ENCODE measurements at regions not wholly inside any gene's neighbourhood (a gene's known extent, or its start where the extent isn't known, plus 50 kb on each side); places are given as distances from the start of the nearest gene placed in this dataset.
"Not testable (repeated sequence)": the region's sequence is repeated elsewhere in the genome, so short reads cannot be mapped to it uniquely, and the experiment has no call there.

DNA sequence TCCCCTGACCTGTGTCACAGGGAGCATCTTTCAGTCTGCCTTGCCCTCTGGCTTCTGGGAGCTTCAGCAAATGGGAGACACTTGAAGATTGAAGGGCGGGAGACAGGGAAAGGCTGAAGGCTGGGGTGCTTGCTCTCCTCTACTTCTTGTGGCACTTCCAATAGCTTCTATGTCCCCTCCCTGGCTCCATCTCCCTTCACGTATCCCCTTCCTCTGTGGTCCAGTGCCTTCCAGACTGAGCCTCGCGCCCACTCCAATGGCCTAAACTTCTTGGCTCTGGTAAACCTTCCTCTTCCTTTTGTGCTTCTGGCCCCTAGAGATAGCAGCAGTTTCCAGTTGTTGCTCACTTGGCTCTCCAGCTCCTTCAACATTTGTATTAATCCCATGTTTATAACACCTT is 69.8 kb upstream of the TOPAZ1 start:
- no peaks in the 10 kb centered on the region for H3K36me3 ChIP-seq
- no peaks in the 10 kb centered on the region for H3K4me1 ChIP-seq
- H3K27ac ChIP-seq, result no peak overlapping the region
- TF ChIP-seq, protein P1, sequence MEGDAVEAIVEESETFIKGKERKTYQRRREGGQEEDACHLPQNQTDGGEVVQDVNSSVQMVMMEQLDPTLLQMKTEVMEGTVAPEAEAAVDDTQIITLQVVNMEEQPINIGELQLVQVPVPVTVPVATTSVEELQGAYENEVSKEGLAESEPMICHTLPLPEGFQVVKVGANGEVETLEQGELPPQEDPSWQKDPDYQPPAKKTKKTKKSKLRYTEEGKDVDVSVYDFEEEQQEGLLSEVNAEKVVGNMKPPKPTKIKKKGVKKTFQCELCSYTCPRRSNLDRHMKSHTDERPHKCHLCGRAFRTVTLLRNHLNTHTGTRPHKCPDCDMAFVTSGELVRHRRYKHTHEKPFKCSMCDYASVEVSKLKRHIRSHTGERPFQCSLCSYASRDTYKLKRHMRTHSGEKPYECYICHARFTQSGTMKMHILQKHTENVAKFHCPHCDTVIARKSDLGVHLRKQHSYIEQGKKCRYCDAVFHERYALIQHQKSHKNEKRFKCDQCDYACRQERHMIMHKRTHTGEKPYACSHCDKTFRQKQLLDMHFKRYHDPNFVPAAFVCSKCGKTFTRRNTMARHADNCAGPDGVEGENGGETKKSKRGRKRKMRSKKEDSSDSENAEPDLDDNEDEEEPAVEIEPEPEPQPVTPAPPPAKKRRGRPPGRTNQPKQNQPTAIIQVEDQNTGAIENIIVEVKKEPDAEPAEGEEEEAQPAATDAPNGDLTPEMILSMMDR (IDR thresholded peaks at IDR 0.05), result no peak
- no peak for TF ChIP-seq POLR2A (IDR thresholded peaks at IDR 0.05)
- no peak for TF ChIP-seq EP300 (IDR thresholded peaks at IDR 0.05)
- no peak for TF ChIP-seq POLR2AphosphoS5 (IDR thresholded peaks at IDR 0.05)
- no peak overlapping the region for H3K4me3 ChIP-seq
- H3K9me3 ChIP-seq, result no peaks in the 10 kb centered on the region
- WGBS, 2 donors (ENCODE audit: low coverage in 1 of 2), result 94 to 98% methylated on average over 3 to 4 of the region's 4 CpGs
- peaks cover 25% of the 10 kb centered on the region for H3K27me3 ChIP-seq
- ATAC-seq, result no peak

- WGBS, 2 donors (ENCODE audit: low coverage in 1 of 2), result 90% methylated on average over 8 of the region's 8 CpGs; no CpG with 5 or more reads in 1 of the 2 donors
- H3K27ac ChIP-seq, H3K9me3 ChIP-seq, H3K4me3 ChIP-seq, H3K4me1 ChIP-seq, H3K36me3 ChIP-seq, ATAC-seq: not testable (repeated sequence)
- peaks cover 25% of the 10 kb centered on the region for H3K27me3 ChIP-seq
These were observed 69.0 kb upstream of the TOPAZ1 start for GRCh38 chr3:44172701-44173100.

DNA sequence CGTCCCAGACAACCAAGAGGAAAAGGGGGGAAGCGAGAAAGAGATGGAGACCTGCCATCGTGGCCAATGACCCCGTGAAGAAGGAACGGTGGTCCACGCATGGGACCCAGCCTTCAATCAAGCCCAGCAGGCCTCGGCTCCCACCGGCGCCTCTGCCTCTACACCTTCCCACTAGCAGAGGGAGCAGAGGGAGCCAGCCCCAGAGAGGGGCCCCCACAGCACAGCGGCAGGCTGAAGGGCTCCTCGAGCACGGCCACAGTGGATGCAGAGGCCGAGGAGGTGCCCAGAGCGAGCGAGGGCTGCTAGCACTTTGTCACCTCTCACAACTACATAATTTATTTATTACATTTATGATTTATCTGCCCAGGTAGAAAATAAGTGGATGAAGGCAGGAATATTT is 68.4 kb upstream of the TOPAZ1 start:
- Histone ChIP-seq H3K27me3 (peaks cover 25% of the 10 kb centered on the region), H3K9me3 (no peaks in the 10 kb centered on the region), H3K36me3 (no peaks in the 10 kb centered on the region), H3K27ac (no peak overlapping the region), H3K4me3 (no peak overlapping the region), H3K4me1 (no peaks in the 10 kb centered on the region)
- WGBS, 2 donors (ENCODE audit: low coverage in 1 of 2), result 87 to 100% methylated on average over 3 to 7 of the region's 15 CpGs
- no peak for ATAC-seq
- no peak for TF ChIP-seq EP300 (IDR thresholded peaks at IDR 0.05)
- TF ChIP-seq, protein P1 (IDR thresholded peaks at IDR 0.05), result no peak
- TF ChIP-seq POLR2A (IDR thresholded peaks at IDR 0.05), result no peak
- TF ChIP-seq POLR2AphosphoS5 (IDR thresholded peaks at IDR 0.05), result no peak

DNA sequence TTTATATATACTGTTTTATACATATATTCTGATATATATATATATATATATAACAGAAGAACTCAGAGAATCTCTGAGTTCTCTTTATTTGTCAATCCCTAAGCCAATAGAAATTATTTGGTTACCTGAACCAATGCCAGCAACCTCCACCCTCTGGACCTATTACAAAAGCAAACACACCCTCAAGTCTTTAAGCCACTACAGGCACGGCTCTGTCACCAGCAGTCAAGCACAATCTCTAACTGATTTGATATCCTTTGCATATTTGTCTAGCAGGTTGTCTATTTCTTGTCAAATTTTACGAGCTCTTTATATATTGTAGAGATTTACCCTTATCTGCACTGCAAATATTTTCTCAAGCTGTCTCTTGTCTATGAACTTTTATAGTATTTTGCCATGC is 66.6 kb upstream of the TOPAZ1 start:
- no peak for ATAC-seq
- Histone ChIP-seq H3K4me1 (no peaks in the 10 kb centered on the region), H3K36me3 (no peaks in the 10 kb centered on the region), H3K9me3 (no peaks in the 10 kb centered on the region), H3K4me3 (no peak overlapping the region), H3K27ac (no peak overlapping the region), H3K27me3 (peaks cover 25% of the 10 kb centered on the region)
- WGBS, 2 donors (ENCODE audit: low coverage in 1 of 2), result 67 to 73% methylated on average over 2 of the region's 2 CpGs
- TF ChIP-seq POLR2AphosphoS5 (IDR thresholded peaks at IDR 0.05) (no peak), POLR2A (IDR thresholded peaks at IDR 0.05) (no peak), EP300 (IDR thresholded peaks at IDR 0.05) (no peak)
- TF ChIP-seq, protein P1 (IDR thresholded peaks at IDR 0.05), result no peak

- TF ChIP-seq, protein P1 (IDR thresholded peaks at IDR 0.05), result no peak
- TF ChIP-seq POLR2AphosphoS5 (IDR thresholded peaks at IDR 0.05) (no peak), EP300 (IDR thresholded peaks at IDR 0.05) (no peak), POLR2A (IDR thresholded peaks at IDR 0.05) (no peak)
- 87 to 100% methylated on average over 2 to 3 of the region's 4 CpGs for WGBS, 2 donors (ENCODE audit: low coverage in 1 of 2)
These were observed 62.4 kb upstream of the TOPAZ1 start for GRCh38 chr3:44179246-44179645.

More at GRCh38 chr3:44179246-44179645, 62.4 kb upstream of the TOPAZ1 start:
- H3K27ac ChIP-seq, result no peak overlapping the region
- no peaks in the 10 kb centered on the region for H3K9me3 ChIP-seq
- no peak overlapping the region for H3K4me3 ChIP-seq
- no peaks in the 10 kb centered on the region for H3K36me3 ChIP-seq
- no peak for ATAC-seq
- H3K4me1 ChIP-seq, result peaks cover 0 to 3% (median 0%) of the 10 kb centered on the region in 3 donors
- H3K27me3 ChIP-seq, result no peaks in the 10 kb centered on the region

Measured in gastroesophageal sphincter (tissue), 4 donors.